Ishikawa (cell line): ENCODE measurements at regions not wholly inside any gene's neighbourhood (a gene's known extent, or its start where the extent isn't known, plus 50 kb on each side); places are given as distances from the start of the nearest gene placed in this dataset.

Source experiments
- CEBPB ChIP-seq: IDR thresholded peaks from 2 replicates; pipeline ENCODE4 v1.6.1; 2012
- CREB1 ChIP-seq: IDR thresholded peaks from 2 replicates; pipeline ENCODE4 v1.6.1; 2012; ENCODE audit warnings: low read depth
- EGR1 ChIP-seq: IDR thresholded peaks from 2 replicates; pipeline ENCODE4 v1.6.1; 2012
- EP300 ChIP-seq: IDR thresholded peaks from 2 replicates; pipeline ENCODE4 v1.6.1; 2012; ENCODE audit warnings: borderline replicate concordance
- FOXM1 ChIP-seq: IDR thresholded peaks from 2 replicates; pipeline ENCODE4 v1.6.1; 2012; ENCODE audit warnings: low read depth, borderline replicate concordance
- NFIC ChIP-seq: IDR thresholded peaks from 2 replicates; pipeline ENCODE4 v1.6.1; 2012
- RAD21 ChIP-seq: IDR thresholded peaks from 2 replicates; pipeline ENCODE4 v1.6.1; 2012; ENCODE audit warnings: low read depth
- REST ChIP-seq: IDR thresholded peaks from 2 replicates; pipeline ENCODE4 v1.6.1; 2012; ENCODE audit warnings: low read depth, mild to moderate bottlenecking
- TAF1 ChIP-seq: IDR thresholded peaks from 2 replicates; pipeline ENCODE4 v1.6.1; 2012; ENCODE audit warnings: low read depth, mild to moderate bottlenecking
- TCF12 ChIP-seq: IDR thresholded peaks from 2 replicates; pipeline ENCODE4 v1.6.1; 2012; ENCODE audit warnings: low read depth
- TEAD4 ChIP-seq: IDR thresholded peaks from 2 replicates; pipeline ENCODE4 v1.6.1; 2012
- YY1 ChIP-seq: IDR thresholded peaks from 2 replicates; pipeline ENCODE4 v1.6.1; 2012; ENCODE audit warnings: low read depth
- ZBTB7A ChIP-seq: IDR thresholded peaks from 2 replicates; pipeline ENCODE4 v1.6.1; 2012; ENCODE audit warnings: low read depth
- TF ChIP-seq, protein P1 (sequence below): IDR thresholded peaks from 2 replicates; pipeline ENCODE4 v1.6.1; 2012
- TF ChIP-seq, protein P2 (sequence below): IDR thresholded peaks from 2 replicates; pipeline ENCODE4 v1.6.1; 2012

DNA sequence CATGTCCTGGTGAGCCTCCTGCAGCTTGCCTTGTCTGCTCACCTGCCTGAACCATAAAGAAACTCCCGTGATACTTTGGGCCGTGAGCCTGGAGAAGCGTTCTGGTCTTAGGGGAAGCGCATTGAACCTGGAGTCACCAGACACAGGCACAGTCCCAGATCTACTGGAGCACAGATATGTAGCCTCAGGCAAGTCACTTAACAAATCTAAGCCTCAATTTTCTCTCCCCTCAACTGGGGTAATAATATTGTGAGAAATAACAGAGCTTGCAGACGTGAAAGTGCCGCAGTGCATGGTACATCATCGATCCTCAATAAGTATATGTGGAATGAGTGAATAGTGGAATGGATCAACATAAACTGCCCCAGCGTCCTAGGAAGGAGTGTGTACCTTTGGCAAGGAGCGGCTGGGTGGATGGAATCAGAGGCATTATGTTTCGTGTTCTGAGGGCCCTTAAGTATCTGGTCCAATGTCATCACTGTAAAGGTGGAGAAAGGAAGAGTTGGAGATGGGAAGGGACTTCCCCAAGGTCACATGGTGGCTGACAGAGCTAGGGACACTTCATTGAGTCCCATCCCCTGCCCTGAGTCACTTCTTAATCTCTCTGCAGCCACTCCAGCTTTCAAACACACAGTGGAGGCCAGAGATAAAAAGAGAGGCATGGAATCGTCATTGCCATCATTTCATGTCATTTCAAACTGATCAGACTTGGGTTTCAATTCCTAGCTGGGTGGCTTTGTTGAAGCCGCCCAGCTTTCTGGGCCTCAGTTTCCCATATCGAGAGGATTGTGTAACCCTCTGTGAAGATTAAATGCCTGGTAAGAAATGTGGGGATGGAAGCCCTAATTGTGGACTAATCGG lies 172.4 kb downstream of the DDX1 start:
- TF ChIP-seq EP300 (no peak), TCF12 (no peak), TEAD4 (no peak)

DNA sequence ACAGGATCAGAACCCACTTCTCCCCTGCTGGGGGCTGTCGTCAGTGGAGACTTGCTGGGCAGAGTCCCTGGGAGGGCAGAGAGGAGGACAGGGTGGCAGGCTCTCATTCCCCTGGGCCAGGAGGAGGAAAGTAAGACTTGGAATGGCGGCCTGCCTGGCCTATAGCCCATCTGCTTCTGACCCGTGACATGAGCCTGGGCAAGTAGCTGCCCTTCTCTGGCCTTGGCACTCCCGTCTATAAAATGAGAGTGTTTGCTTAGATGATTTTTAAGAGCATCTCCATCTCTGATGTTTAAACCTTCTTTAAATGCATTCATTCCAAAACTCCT lies 173.0 kb downstream of the DDX1 start:
- no peak for TF ChIP-seq REST
- no peak for TF ChIP-seq FOXM1
- TF ChIP-seq, protein P1, sequence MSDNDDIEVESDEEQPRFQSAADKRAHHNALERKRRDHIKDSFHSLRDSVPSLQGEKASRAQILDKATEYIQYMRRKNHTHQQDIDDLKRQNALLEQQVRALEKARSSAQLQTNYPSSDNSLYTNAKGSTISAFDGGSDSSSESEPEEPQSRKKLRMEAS, result no peak
- no peak for TF ChIP-seq TCF12
- no peak for TF ChIP-seq EGR1
- TF ChIP-seq CREB1, result no peak
- TF ChIP-seq EP300, result no peak
- no peak for TF ChIP-seq CEBPB

GRCh38 chr2:15765211-15765610 lies 173.5 kb downstream of the DDX1 start:
- TF ChIP-seq CEBPB, result no peak
- TF ChIP-seq FOXM1, result no peak
- TF ChIP-seq ZBTB7A, result no peak
- no peak for TF ChIP-seq EP300
- TF ChIP-seq RAD21, result no peak
- no peak for TF ChIP-seq EGR1
- TF ChIP-seq, protein P2, sequence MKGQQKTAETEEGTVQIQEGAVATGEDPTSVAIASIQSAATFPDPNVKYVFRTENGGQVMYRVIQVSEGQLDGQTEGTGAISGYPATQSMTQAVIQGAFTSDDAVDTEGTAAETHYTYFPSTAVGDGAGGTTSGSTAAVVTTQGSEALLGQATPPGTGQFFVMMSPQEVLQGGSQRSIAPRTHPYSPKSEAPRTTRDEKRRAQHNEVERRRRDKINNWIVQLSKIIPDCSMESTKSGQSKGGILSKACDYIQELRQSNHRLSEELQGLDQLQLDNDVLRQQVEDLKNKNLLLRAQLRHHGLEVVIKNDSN, result no peak
- TF ChIP-seq TEAD4, result no peak
- TF ChIP-seq REST, result no peak

- TF ChIP-seq, protein P2, result no peak
- TF ChIP-seq EGR1 (no peak), YY1 (no peak), CREB1 (no peak), TAF1 (no peak), ZBTB7A (no peak), TCF12 (no peak), REST (no peak), NFIC (no peak)
Observed at GRCh38 chr2:15765686-15766302, 174.1 kb downstream of the DDX1 start.

DNA sequence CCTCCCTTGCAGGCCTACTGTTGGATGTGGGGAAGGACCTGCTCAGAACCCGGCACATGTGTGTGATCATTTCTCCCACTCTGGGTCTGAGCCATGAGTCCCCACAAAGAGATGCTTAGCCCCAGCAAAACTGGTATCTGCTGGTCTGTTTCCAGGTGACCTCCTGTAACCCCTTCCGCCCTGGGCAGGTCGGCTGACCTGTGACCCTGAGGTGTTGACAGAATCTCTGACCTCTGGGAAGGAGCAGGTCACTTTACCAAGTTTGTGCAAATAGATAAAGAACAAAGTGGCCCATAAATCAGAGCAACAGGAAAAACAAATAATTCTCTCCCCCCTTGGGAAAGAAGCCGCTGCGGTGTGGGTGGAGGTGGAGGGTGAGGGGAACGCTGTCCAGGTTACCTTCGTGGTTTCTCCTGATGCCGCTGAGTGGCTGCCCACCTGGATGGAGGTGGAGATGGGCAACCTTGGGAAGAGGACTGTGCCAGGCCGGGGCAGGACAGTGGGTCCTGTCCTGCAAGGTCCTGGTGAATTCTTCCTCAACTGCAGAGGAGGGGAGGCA lies 174.0 kb upstream of the MYCN start:
- TF ChIP-seq EP300 (no peak), TCF12 (no peak), CREB1 (no peak), EGR1 (no peak), RAD21 (no peak), REST (no peak), TEAD4 (no peak), YY1 (no peak), NFIC (no peak), ZBTB7A (no peak), TAF1 (no peak), FOXM1 (no peak), CEBPB (no peak)
- TF ChIP-seq, protein P2, result no peak
- TF ChIP-seq, protein P1, result no peak
